C1 segment of cervical spinal cord (tissue), 14 donors: ENCODE measurements at regions not wholly inside any gene's neighbourhood (a gene's known extent, or its start where the extent isn't known, plus 50 kb on each side); places are given as distances from the start of the nearest gene placed in this dataset.
A peak's percentile ranks its signal among the peaks of the same experiment; 100 is the strongest.
"Not testable (repeated sequence)": the region's sequence is repeated elsewhere in the genome, so short reads cannot be mapped to it uniquely, and the experiment has no call there.

ENCODE experiments used
- DNase-seq, 14 donors: peaks; one replicate each; lab custom pipeline; 2025; lab: John Stamatoyannopoulos, UW

DNA sequence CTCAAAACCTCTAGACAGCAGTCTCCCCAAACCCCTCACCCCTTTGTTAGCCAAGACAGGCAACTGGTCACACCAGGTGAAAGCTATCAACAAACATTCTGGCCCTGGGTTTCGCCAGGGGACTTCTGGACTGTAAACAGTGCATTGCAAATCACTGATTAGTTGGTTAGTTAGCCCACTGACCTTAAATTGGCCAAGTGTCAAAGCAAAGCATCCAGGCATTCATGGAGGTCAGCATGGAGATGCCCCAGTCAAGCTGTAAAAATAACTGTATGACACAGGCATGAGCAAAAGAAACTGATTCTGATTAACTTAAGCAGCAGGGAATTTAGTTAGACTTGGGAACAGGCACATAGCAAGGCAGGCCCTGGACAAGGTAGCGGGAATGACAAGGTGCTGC, 156.0 kb upstream of the TTC29 start:
- DNase-seq, result no peak

- no peak for DNase-seq
Measured at GRCh38 chr4:147102596-147102995, 156.9 kb upstream of the TTC29 start.

- DNase-seq, result peak in 10 of 14 donors; percentile 8 to 77 (median 30)
Measured at GRCh38 chr4:147103403-147103946, 157.8 kb upstream of the TTC29 start.

DNA sequence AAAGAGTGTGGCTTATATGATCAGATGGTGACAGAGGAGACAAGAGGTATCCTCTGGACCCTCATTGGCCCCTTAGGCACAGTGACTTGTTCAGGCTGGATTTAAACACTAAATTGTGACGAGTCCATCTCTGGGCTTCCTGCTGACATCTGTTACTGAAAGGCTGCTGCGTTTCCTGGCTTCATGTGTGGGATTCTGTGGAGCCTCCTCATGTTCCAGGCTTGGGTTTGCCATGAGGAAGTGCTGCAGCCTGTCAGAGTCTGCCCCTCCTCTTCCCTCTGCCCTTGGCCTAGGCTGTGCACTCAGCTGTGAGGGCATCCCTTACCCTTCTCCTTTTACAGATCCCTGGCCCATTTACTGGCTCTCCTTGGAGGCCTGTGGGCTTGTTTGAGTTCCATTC, 159.1 kb upstream of the TTC29 start:
- no peak for DNase-seq

GRCh38 chr4:147108409-147108808, 162.7 kb upstream of the TTC29 start:
- DNase-seq, result no peak

DNA sequence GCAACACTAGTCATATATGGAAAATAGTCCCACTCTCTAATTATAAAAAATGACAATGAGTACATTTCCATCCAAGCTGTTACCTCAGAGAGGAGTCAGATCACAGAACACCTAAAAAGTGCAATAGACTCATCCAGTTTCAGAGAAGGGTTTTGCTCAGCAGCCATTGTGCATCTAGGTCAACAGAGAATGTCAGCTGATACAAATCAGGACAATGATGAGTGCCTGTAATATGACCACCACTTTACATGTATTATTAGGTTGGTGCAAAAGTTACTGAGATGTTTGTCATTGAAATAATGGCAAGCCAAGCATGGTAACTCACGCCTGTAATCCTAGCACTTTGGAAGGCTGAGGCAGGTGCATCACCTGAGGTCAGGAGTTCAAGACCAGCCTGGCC, 164.1 kb upstream of the TTC29 start:
- no peak for DNase-seq

DNA sequence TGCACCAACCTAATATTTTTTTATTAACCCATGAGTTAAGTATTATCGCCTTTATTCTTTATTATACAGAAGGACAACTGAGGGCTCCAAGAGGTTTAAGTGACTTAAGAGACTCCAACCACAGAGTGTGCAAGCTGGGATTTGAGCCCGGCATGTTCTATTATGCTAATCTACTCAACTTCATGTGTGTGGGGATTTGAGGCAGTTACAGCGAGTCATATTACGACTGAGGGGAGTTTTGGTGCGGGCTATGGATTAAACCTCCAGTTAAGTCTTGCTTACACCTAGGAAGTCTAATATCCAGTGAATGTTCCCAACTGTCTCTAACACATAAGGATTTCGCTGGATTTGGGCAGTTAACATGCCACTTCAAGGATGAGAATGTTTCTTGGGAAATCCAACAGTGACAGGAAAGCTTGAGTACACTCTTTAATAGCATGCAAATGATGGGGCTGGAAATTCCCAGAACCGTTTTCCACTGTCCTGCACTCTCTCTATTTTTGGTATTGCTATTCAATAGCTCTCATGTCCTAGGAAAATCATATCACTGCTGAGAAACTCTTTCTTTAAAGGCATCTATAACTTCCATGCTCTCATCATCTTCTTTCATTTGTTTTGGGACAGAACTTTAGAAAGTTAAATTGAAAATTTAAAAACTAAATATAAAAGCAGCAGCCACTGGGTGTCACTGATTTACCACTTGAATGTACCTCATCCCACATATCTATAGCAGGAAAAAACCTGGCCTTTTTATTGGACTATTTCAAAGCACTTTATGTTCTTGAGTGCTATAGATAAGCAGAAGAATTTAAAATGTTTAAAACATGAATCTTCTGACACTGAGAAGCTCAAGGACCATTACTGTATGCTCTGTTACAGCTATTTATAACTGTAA, 165.1 kb upstream of the TTC29 start:
- DNase-seq, result no peak

DNA sequence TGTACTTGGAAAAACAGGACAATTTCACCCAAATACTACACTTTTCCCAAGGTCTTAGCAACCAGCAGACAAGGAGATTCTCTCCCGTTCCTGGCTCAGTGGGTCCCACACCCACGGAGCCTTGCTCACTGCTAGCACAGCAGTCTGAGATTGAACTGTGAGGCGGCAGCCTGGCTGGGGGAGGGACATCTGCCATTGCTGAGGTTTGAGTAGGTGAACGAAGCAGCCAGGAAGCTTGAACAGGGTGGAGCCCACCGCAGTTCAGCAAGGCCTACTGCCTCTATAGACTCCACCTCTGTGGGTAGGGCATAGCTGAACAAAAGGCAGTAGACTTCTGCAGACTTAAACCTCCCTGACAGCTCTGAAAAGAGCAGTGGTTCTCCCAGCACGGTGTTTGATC, 166.5 kb upstream of the TTC29 start:
- not testable (repeated sequence) for DNase-seq

DNA sequence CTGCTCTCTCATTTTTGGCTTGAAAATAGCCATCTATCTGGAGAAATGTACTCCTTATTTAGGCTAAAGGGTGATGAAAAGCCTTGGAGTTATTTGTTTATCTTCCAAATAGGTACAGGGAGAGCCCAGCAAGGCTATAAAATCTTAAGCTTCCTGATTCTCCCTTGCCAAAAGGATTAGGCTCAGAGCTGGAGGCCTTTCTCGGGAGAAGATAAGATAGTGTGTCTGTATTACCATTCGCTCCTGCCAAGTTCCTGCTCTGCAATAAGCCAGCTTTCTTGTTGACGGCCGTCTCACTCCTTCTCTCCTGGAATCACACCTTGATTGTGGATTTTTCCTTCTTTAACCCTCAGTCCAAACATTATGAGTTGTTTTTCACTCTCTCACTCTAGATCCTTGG, 171.8 kb upstream of the TTC29 start:
- no peak for DNase-seq

- DNase-seq, result peak in 1 of 14 donors; percentile 10
Measured at GRCh38 chr4:147118528-147118927, 172.9 kb upstream of the TTC29 start.

DNA sequence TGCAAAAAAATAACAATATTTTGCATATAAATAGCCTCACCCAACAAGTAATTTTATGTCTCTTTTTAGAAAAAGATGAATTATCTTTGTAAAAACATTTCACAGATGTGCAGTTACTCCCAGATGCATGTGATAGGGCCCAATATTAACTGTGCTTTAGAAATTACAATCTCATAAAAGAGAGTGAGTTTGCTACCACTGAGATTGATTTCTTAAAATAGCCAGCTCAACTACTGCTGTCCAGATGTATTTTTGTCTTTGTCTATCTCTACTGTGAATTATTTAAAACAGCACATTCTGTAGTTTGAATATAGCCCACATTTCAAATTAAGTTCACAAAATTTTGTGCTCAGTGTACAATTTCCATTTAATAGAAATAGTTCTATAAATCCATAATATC, 177.0 kb upstream of the TTC29 start:
- no peak for DNase-seq

- no peak for DNase-seq
Measured at GRCh38 chr4:147123146-147123545, 177.5 kb upstream of the TTC29 start.

DNA sequence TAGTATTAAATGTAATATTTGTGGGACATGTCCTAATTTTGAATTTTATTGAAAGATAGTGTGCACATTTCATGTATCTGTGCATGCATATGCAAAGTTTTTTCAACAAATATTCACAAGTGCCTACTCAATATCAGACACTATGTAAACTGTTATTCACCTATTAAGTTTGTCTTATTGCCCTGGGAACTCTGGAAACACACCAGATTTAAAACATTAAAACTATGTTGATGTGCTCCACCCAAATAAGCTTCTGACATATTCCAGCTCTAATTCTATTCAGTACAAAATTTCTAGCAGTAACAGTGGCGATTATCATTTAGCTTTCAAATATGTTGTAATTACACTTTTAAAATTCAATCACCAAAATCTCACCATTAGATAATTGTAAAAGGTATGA, 183.1 kb upstream of the TTC29 start:
- DNase-seq, result no peak

DNA sequence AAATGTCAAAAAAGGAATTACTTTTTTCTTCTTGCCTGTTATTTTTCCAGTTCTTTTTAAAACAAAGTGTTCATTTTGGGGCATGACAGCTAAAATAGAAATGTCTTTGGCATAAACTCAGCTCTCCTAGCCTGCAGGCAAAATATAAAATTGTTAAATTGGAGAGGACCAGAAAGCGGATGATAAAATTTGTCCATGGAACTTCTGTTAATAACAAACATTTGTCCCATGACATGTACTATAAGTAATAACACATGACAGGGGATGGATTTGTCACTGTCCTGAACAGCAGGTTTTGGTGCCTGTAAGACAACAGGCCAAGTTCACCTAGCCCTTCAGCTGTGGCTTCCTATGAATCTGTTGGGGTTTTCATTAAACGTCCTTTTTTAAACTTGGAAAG, 184.0 kb upstream of the TTC29 start:
- no peak for DNase-seq

GRCh38 chr4:147134536-147135210, 189.0 kb upstream of the TTC29 start:
- DNase-seq, result no peak

DNA sequence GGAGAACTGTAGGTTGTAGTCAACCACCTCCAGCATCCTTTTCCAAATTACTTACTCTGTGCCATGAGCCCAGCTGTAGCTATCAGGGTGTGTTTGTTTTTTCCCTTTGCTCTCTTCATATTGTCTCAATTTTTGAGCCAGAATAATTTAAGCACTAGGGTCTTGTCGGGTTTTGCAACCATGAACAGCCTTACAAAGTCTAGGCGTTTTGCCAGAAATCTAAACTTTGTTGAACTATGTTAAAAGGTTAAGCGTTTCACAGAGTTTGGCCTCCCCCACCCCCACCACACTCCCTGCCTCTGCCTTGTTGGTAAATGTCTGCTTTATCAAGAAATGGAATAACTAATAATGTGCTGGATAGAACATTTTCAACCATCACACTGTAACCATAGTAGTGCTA, 190.6 kb upstream of the TTC29 start:
- DNase-seq, result peak in 1 of 14 donors; percentile 10

DNA sequence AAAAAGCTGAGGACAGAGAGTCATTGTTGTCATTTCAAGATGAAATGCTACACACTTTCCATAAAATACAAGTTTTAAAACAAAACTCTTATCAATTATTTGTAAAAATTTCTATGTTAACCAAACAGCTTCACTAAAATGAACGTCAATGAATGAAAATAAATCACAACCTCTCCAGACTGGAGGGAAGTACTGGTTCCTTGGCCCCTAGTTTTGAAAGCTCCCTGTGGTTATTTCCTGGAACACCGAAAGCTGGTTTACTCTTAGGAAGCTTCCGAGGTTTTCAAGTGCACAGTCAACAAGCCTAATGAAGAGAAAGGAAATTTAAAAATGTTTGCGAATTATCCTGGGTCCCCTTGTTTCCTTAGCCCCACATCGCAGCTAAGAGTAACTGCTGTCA, 191.1 kb upstream of the TTC29 start:
- DNase-seq, result no peak

DNA sequence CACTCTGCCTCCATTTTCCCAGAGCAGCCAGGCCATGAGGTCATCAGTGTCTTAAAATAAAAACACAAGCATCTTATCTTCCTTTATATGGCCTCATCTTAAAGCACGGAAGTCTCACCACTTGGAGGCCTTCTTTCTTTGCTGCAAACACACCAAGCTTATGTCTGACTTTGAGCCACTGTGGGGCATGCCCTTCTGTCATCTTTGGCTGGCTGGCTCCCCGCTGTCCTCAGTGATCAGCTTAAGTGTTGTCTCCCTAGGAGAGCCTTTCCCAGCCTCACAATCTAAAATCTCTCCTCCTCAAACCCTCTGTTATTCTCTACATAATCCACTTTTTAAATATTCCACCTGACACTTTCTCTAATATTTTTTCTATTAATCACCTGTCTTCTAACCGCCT, 191.6 kb upstream of the TTC29 start:
- DNase-seq, result no peak

DNA sequence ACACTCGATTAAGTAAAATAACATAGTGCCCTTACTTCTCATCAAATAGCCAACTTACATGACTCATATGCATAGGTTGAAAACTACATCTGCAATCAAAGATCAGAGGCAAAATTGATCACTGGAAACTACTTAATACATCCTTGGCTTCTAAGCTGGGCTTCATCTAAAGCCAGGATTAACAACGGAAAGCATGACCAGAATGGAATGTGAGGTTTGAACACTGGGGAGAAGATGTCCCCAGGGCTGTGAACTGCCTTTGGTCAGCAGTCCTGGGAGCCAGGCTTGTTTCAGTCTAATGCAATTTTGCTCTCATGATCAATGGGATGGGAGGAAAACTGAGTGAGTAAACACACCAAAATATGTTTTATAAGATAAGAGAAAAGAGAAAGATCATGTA, 192.5 kb upstream of the TTC29 start:
- DNase-seq, result no peak

- DNase-seq, result no peak
Measured at GRCh38 chr4:147139455-147140198, 194.0 kb upstream of the TTC29 start.

DNA sequence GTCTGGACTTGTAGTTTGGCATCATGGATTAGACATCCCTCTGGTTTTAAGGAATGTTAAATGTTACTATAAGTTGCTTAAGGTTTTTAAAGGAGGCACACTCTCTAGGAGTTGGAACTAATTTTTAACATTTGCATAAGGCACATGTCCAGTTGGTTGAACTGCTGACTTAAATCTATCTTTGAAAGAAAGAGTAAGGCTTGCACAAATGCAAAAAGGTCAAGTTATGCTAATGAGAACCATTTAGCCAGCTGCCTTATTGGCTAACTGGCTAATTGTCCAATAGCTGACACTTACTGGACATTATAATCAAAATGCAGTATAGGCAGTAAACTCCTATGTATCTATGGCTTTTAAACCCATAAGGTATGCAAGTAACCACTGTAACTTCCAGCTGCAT, 206.1 kb upstream of the TTC29 start:
- DNase-seq, result no peak
